ENCODE measurements at regions not wholly inside any gene's neighbourhood (a gene's known extent, or its start where the extent isn't known, plus 50 kb on each side); places are given as distances from the start of the nearest gene placed in this dataset.

DNA sequence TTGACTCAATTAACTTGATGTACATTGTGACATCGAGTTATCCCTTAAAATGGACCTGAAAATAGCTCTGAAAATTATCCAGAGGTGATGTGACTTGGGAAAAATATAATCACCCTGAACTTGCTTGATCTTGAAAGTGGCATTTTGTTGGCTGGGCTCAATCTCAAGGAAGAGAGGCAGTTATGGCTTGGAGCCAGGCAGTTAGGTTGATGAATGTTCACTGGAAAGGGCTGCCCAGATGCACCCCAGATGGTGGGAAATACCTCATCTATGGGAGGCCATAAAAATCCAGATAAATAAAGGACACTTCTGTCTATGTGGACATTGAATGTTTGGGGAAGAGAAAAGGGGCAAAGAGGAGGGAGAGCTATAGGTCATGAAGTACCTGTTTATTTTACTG is 55.7 kb upstream of the OR5AN1 start:
- no peak for DNase-seq (ENCODE audit: low spot score)
- in situ Hi-C loops (cut with MboI; ENCODE audit: low pct_unique_long_range_greater_than_20kb, low sequenced_read_pairs, unreplicated experiment): no loop called here
- TF ChIP-seq, protein P1, sequence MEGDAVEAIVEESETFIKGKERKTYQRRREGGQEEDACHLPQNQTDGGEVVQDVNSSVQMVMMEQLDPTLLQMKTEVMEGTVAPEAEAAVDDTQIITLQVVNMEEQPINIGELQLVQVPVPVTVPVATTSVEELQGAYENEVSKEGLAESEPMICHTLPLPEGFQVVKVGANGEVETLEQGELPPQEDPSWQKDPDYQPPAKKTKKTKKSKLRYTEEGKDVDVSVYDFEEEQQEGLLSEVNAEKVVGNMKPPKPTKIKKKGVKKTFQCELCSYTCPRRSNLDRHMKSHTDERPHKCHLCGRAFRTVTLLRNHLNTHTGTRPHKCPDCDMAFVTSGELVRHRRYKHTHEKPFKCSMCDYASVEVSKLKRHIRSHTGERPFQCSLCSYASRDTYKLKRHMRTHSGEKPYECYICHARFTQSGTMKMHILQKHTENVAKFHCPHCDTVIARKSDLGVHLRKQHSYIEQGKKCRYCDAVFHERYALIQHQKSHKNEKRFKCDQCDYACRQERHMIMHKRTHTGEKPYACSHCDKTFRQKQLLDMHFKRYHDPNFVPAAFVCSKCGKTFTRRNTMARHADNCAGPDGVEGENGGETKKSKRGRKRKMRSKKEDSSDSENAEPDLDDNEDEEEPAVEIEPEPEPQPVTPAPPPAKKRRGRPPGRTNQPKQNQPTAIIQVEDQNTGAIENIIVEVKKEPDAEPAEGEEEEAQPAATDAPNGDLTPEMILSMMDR (IDR thresholded peaks at IDR 0.05; ENCODE audit: extremely low read depth, insufficient read depth, missing control alignments): no peak

DNA sequence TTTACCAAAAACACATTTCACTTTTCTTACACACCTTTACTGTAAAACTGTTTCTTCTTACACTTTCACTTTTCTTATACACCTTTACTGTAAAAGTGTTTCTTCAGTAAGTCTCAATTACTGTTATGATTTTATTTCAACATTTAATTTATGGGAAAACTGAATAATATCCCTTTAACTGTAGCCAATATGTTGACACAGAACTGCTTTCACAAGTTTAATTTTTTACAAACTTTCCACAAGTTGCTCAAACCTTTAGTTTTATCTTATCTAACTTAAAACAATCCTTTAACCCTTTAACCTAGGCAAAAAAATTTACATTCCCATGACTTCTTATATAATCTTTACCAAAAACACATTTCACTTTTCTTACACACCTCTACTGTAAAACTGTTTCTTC is 63.3 kb upstream of the OR5AN1 start:
- in situ Hi-C loops (cut with MboI; ENCODE audit: low pct_unique_long_range_greater_than_20kb, low sequenced_read_pairs, unreplicated experiment): no loop called here
- no peak for DNase-seq (ENCODE audit: low spot score)
- TF ChIP-seq, protein P1 (IDR thresholded peaks at IDR 0.05; ENCODE audit: extremely low read depth, insufficient read depth, missing control alignments): no peak

DNA sequence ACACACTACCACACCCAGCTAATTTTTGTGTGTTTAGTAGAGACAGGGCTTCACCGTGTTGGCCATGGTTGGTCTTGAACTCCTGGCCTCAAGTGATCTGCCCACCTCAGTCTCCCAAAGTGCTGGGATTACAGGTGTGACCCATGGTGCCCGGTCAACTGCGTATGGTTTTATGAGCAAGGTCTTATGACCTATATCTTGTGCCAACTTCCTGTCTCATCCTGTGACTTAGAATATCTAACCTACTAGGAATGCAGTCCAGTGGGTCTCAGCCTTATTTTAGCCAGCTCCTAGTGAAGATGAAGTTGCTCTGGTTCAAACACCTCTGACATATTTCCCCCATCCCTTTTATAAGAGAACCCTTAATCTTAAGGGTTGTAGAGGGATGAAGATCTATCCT is 66.1 kb upstream of the OR5AN1 start:
- DNase-seq (ENCODE audit: low spot score): no peak
- TF ChIP-seq, protein P1 (IDR thresholded peaks at IDR 0.05; ENCODE audit: extremely low read depth, insufficient read depth, missing control alignments): no peak
- in situ Hi-C loops (cut with MboI; ENCODE audit: low pct_unique_long_range_greater_than_20kb, low sequenced_read_pairs, unreplicated experiment): no loop called here

DNA sequence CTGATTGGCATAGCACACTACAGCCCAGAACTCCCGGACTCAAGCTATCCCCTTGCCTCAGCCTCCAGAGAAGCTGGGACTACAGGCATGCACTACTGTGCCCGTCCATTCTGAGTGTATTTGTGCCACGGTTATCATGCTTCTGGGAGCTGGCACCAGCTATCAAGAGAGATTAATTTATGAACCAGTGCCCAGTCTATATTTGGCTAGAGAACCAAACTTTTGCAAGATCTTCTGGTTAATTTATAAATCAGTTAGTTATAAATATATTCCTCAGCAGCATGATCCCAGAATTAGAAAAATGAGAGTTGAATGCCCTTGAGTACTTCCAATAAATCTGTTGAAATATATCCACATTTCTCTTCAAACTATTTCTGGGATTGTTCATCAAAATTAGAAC is 67.5 kb upstream of the OR5AN1 start:
- DNase-seq (ENCODE audit: low spot score): no peak
- in situ Hi-C loops (cut with MboI; ENCODE audit: low pct_unique_long_range_greater_than_20kb, low sequenced_read_pairs, unreplicated experiment): no loop called here
- TF ChIP-seq, protein P1 (IDR thresholded peaks at IDR 0.05; ENCODE audit: extremely low read depth, insufficient read depth, missing control alignments): no peak

DNA sequence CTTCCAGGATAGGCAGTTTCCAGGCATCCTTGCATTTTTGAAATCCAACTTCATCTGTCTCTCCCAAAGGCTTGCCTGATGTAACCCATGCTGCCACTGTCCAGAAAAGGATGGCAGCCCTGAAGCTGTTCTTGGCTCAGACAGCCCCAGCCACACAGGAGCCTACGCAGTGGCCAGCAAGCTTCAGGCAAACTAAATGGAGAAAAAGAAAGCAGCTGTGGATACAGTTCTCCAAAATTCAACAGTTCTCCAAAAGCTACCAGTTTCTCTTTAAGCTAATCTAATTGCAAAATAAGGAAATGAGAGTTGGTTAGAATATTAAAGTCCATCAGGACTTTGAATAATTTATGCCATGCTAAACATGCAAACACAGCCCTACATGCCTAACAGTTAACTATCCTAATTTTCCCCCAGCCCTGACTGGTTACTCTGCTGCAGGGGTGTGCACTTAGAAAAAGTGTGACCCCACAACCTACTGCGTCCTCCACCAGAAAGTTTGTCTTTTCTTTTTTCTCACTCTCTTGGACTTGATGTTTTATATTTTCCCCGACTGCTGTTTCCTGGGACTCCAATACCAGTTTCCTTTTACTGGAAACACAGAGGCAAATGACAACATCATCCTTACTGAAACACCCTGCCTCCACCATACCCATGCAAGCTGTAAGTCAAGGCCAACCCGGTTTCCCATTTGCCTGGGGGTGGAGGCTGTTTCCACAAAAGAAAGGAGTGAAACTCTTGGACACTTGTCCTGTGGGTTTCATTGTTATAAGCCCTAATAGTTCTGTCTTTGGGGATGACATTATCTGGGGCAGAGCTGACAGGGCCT is 69.1 kb upstream of the OR5AN1 start:
- TF ChIP-seq, protein P1 (IDR thresholded peaks at IDR 0.05; ENCODE audit: extremely low read depth, insufficient read depth, missing control alignments): no peak
- no peak for DNase-seq (ENCODE audit: low spot score)
- in situ Hi-C loops (cut with MboI; ENCODE audit: low pct_unique_long_range_greater_than_20kb, low sequenced_read_pairs, unreplicated experiment): no loop called here

DNA sequence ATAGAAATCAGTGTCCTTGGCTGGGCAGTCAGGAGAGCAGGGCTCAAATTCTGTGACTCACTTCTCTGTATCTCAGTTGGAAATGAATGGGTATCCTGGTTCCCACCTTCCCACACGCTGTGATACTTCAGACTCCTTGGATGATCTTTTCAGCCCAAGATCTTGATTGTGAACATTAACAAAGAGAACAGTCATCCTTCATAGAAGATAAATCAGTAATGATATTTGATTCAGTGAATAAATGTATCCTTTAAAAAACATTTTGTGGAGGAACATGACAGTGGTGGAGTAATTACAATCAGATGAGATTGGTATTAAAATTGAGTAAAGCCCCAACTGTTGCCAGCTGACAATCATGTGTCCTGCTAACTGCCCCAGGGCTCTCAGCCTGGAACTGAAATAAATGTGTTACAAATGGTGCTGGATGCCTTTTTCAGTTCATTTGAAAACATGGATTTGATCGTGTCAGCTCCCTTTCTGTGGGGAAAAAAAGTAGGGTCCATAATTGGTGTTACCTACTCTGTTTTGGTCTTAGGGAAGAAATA is 72.9 kb upstream of the OR5AN1 start:
- in situ Hi-C loops (cut with MboI; ENCODE audit: low pct_unique_long_range_greater_than_20kb, low sequenced_read_pairs, unreplicated experiment): no loop called here
- DNase-seq (ENCODE audit: low spot score): no peak
- TF ChIP-seq, protein P1 (IDR thresholded peaks at IDR 0.05; ENCODE audit: extremely low read depth, insufficient read depth, missing control alignments): no peak

All from GM13977 (cell line).